ENCODE measurements at regions not wholly inside any gene's neighbourhood (a gene's known extent, or its start where the extent isn't known, plus 50 kb on each side); places are given as distances from the start of the nearest gene placed in this dataset.
"Not testable (repeated sequence)": the region's sequence is repeated elsewhere in the genome, so short reads cannot be mapped to it uniquely, and the experiment has no call there.

- intact Hi-C loops (cut with DNase I; ENCODE audit: low total_unique reads) = no loop called here
- WGBS, 2 donors = 89% methylated on average over 3 of the region's 3 CpGs
- TF ChIP-seq POLR2A (IDR thresholded peaks at IDR 0.05) = no peak
- DNase-seq (ENCODE audit: low spot score in 2 of 2) = no peak
- H3K4me3 ChIP-seq (ENCODE audit: low read depth, poor library complexity, severe bottlenecking) = no peak overlapping the region
These were observed 102.0 kb downstream of the HNMT start for GRCh38 chr2:138066139-138066806.

DNA sequence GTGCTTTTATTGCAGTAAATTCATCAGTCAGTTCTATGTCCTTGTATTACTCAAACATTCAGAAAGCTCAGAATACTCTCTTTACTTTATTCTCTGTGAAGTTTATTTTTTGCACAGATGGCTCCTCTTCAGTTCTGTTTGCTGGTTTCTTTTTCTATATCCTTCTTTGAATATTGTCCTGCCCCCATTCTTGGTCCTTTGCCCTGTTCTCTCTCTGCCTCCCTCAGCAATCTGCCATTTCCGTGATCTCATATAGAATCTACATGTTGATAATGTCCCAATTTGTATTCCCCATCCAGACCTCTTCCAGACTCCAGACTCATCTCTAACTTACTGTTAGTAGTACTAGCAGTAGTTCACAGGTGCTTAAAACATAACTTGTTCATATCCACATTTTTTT lies 102.6 kb downstream of the HNMT start:
- WGBS, 2 donors = 74 to 87% methylated on average over 1 of the region's 1 CpG
- intact Hi-C loops (cut with DNase I; ENCODE audit: low total_unique reads) = no loop called here

GRCh38 chr2:138068669-138069068 lies 104.4 kb downstream of the HNMT start:
- WGBS, 2 donors = 85 to 88% methylated on average over 2 of the region's 2 CpGs
- intact Hi-C loops (cut with DNase I; ENCODE audit: low total_unique reads); H3K4me3 ChIP-seq (ENCODE audit: low read depth, poor library complexity, severe bottlenecking); DNase-seq (ENCODE audit: low spot score in 2 of 2): not testable (repeated sequence)

More for the DNA sequence above, 102.6 kb downstream of the HNMT start:
- DNase-seq (ENCODE audit: low spot score in 2 of 2) = no peak
- TF ChIP-seq, protein P1, sequence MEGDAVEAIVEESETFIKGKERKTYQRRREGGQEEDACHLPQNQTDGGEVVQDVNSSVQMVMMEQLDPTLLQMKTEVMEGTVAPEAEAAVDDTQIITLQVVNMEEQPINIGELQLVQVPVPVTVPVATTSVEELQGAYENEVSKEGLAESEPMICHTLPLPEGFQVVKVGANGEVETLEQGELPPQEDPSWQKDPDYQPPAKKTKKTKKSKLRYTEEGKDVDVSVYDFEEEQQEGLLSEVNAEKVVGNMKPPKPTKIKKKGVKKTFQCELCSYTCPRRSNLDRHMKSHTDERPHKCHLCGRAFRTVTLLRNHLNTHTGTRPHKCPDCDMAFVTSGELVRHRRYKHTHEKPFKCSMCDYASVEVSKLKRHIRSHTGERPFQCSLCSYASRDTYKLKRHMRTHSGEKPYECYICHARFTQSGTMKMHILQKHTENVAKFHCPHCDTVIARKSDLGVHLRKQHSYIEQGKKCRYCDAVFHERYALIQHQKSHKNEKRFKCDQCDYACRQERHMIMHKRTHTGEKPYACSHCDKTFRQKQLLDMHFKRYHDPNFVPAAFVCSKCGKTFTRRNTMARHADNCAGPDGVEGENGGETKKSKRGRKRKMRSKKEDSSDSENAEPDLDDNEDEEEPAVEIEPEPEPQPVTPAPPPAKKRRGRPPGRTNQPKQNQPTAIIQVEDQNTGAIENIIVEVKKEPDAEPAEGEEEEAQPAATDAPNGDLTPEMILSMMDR (IDR thresholded peaks at IDR 0.05) = no peak
- no peak for TF ChIP-seq POLR2A (IDR thresholded peaks at IDR 0.05)
- H3K4me3 ChIP-seq (ENCODE audit: low read depth, poor library complexity, severe bottlenecking) = no peak overlapping the region

DNA sequence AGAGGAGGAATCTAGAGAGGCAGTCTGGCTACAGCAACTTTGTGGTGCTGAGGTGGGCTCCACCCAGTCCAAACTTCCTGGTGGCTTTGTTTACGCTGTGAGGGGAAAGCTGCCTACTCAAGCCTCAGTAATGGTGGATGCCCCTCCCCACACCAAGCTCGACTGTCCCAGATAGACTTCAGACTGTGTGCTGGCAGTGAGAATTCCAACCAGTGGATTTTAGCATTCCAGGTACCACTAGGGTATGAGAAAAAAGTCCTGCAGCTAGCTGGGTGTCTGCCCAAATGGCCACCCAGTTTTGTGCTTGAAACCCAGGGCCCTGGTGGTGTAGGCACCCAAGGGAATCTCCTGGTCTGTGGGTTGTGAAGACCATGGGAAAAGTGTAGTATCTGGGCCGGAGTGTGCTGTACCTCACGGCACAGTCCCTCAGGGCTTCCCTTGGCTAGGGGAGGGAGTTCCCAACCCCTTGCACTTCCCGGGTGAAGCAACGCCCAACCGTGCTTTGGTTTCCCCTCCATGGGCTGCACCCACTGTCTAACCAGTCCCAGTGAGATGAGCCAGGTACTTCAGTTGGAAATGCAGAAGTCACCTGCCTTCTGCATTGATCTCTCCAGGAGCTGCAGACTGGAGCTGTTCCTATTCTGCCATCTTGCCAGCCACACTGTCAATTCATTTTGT lies 106.9 kb downstream of the HNMT start:
- H3K4me3 ChIP-seq (ENCODE audit: low read depth, poor library complexity, severe bottlenecking); DNase-seq (ENCODE audit: low spot score in 2 of 2); intact Hi-C loops (cut with DNase I; ENCODE audit: low total_unique reads): not testable (repeated sequence)
- 69 to 78% methylated on average over 7 of the region's 7 CpGs for WGBS, 2 donors

DNA sequence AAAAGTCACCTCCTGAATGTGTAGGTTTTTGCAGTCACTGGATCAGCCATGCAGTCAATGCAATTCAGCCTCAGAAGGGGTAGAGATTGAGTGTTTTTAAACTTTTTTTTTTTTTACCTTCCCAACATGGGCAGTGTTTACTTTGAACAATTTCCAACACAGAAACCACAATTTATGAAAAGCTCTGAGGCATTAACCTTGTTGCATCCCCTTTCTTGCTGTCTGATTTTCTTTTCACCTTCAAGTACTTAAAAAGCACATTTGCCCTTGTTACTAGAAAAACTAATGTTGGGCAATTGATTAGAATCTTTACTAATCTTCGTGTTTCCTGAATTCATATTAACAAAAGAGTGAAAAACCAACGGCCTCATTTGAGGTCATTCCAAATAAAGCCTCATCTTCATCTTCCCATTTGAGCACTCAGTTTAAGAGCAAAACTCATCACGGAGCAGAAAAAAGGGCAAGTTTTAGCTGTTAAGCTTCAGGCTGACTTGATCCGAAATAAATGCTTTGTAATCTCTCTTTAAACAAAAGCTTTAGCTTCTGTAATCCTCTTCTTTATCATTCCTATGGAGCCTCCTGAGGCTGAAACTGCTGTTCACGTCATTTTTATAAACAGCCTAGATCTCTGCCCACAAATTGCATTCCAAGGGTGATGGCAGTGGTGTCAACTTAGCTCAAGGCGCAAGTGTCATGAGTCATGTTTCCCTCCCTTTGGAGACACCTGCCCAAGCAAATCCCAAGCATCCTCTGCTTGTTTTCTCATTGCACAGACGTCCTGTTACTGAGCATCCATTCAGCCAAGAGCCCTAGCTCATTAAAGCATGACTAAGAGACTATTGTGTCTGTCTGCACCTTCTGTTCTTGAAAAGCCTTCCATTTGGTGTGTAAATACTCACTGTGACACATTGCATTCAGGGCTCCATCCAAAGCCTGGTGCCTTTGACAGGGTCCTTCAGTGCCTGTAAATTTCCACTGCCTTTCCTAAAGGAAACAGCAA lies 107.7 kb downstream of the HNMT start:
- TF ChIP-seq POLR2A (IDR thresholded peaks at IDR 0.05) = no peak
- no peak overlapping the region for H3K4me3 ChIP-seq (ENCODE audit: low read depth, poor library complexity, severe bottlenecking)
- WGBS, 2 donors = 46% methylated on average over 7 of the region's 7 CpGs
- intact Hi-C loops (cut with DNase I; ENCODE audit: low total_unique reads) = no loop called here
- DNase-seq (ENCODE audit: low spot score in 2 of 2) = peak in 1 of 2 donors; percentile 51

DNA sequence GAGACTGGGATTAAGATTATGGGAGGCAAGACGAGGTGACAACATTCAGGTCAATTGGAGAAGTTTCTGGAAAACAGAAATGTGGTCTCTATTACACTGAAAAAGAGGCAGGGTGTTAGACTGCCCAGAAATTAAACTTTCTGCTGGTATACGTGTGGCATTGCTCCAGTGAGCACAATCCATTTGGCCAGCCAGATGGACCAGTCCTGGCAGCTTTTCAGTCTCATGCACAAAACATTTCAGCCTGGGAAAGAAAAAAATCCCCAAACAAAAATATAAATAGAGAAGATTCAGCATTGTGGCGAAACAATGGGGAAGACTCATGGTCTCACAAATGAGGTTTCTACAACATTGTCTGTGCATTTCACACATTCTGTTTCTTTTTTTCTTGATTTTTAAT lies 113.9 kb downstream of the HNMT start:
- no peak for DNase-seq (ENCODE audit: low spot score in 2 of 2)
- TF ChIP-seq, protein P1 (IDR thresholded peaks at IDR 0.05) = no peak
- TF ChIP-seq POLR2A (IDR thresholded peaks at IDR 0.05) = no peak
- intact Hi-C loops (cut with DNase I; ENCODE audit: low total_unique reads) = no loop called here
- 52 to 66% methylated on average over 3 of the region's 3 CpGs for WGBS, 2 donors
- no peak overlapping the region for H3K4me3 ChIP-seq (ENCODE audit: low read depth, poor library complexity, severe bottlenecking)

GRCh38 chr2:138079976-138080375 lies 115.7 kb downstream of the HNMT start:
- no peak overlapping the region for H3K4me3 ChIP-seq (ENCODE audit: low read depth, poor library complexity, severe bottlenecking)
- DNase-seq (ENCODE audit: low spot score in 2 of 2) = no peak
- TF ChIP-seq, protein P1 (IDR thresholded peaks at IDR 0.05) = no peak
- no peak for TF ChIP-seq POLR2A (IDR thresholded peaks at IDR 0.05)
- 88 to 100% methylated on average over 2 of the region's 2 CpGs for WGBS, 2 donors
- intact Hi-C loops (cut with DNase I; ENCODE audit: low total_unique reads) = loop anchor here (10.0 kb wide), 1 partner anchor 135 kb away; no protein-coding TSS in a partner anchor

Measured in lower leg skin (tissue), 4 donors.